GM19452 (cell line): ENCODE measurements at regions not wholly inside any gene's neighbourhood (a gene's known extent, or its start where the extent isn't known, plus 50 kb on each side); places are given as distances from the start of the nearest gene placed in this dataset.
"Not testable (repeated sequence)": the region's sequence is repeated elsewhere in the genome, so short reads cannot be mapped to it uniquely, and the experiment has no call there.

Experiments
- ATAC-seq: cut with Tn5 transposase; IDR thresholded peaks from one replicate; pipeline ENCODE4 v1.9.1; 2021; ENCODE audit not compliant: unreplicated experiment

GRCh38 chr1:96144636-96145035, 576.9 kb upstream of the PTBP2 start:
- ATAC-seq: no peak

- ATAC-seq: no peak
Observed at GRCh38 chr1:96145492-96145891, 576.1 kb upstream of the PTBP2 start.

GRCh38 chr1:96152957-96153356, 568.6 kb upstream of the PTBP2 start:
- not testable (repeated sequence) for ATAC-seq

- ATAC-seq: no peak
Observed at GRCh38 chr1:96157101-96157500, 564.5 kb upstream of the PTBP2 start.

GRCh38 chr1:96159379-96159778, 562.2 kb upstream of the PTBP2 start:
- no peak for ATAC-seq

- no peak for ATAC-seq
Observed at GRCh38 chr1:96164053-96164452, 557.5 kb upstream of the PTBP2 start.

GRCh38 chr1:96178053-96178452, 543.5 kb upstream of the PTBP2 start:
- no peak for ATAC-seq

GRCh38 chr1:96183485-96183884, 538.1 kb upstream of the PTBP2 start:
- no peak for ATAC-seq

- no peak for ATAC-seq
Observed at GRCh38 chr1:96183928-96184327, 537.7 kb upstream of the PTBP2 start.

GRCh38 chr1:96185181-96185580, 536.4 kb upstream of the PTBP2 start:
- no peak for ATAC-seq

GRCh38 chr1:96187020-96187419, 534.6 kb upstream of the PTBP2 start:
- ATAC-seq: no peak

- ATAC-seq: no peak
Observed at GRCh38 chr1:96191165-96191564, 530.4 kb upstream of the PTBP2 start.

- no peak for ATAC-seq
Observed at GRCh38 chr1:96206451-96206850, 515.1 kb upstream of the PTBP2 start.

- ATAC-seq: no peak
Observed at GRCh38 chr1:96207936-96208335, 513.6 kb upstream of the PTBP2 start.

- no peak for ATAC-seq
Observed at GRCh38 chr1:96208428-96208827, 513.2 kb upstream of the PTBP2 start.

GRCh38 chr1:96210054-96210453, 511.5 kb upstream of the PTBP2 start:
- ATAC-seq: no peak

- ATAC-seq: no peak
Observed at GRCh38 chr1:96211202-96211601, 510.4 kb upstream of the PTBP2 start.

GRCh38 chr1:96214982-96215381, 506.6 kb upstream of the PTBP2 start:
- no peak for ATAC-seq

- no peak for ATAC-seq
Observed at GRCh38 chr1:96220651-96221050, 500.9 kb upstream of the PTBP2 start.

GRCh38 chr1:96222701-96223100, 498.9 kb upstream of the PTBP2 start:
- ATAC-seq: no peak

- not testable (repeated sequence) for ATAC-seq
Observed at GRCh38 chr1:96224229-96224628, 497.4 kb upstream of the PTBP2 start.

- ATAC-seq: no peak
Observed at GRCh38 chr1:96233422-96233821, 488.2 kb upstream of the PTBP2 start.

- ATAC-seq: no peak
Observed at GRCh38 chr1:96234299-96234698, 487.3 kb upstream of the PTBP2 start.
